ENCODE measurements at regions not wholly inside any gene's neighbourhood (a gene's known extent, or its start where the extent isn't known, plus 50 kb on each side); places are given as distances from the start of the nearest gene placed in this dataset.

- no peak overlapping the region for H4K91ac ChIP-seq (ENCODE audit: insufficient read length, low read depth, low read length)
- no peak overlapping the region for H2AFZ ChIP-seq (ENCODE audit: low read length)
- Mint-ChIP-seq H3K9me3 (no peaks in the 10 kb centered on the region), H3K27ac (no peak overlapping the region), H3K4me1 (no peaks in the 10 kb centered on the region), H3K27me3 (ENCODE audit: low read depth) (no peaks in the 10 kb centered on the region), H3K4me3 (no peak overlapping the region), H3K36me3 (ENCODE audit: insufficient read depth in 1 of 3, low read depth in 3 of 3) (no peaks in the 10 kb centered on the region)
- H3K79me2 ChIP-seq (ENCODE audit: insufficient read depth, low read length), result no peaks in the 10 kb centered on the region
- no peak overlapping the region for H2BK20ac ChIP-seq (ENCODE audit: low read depth, low read length, poor library complexity, severe bottlenecking)
- H3K23ac ChIP-seq (ENCODE audit: insufficient read length, low read depth, low read length), result no peak overlapping the region
- H2AK5ac ChIP-seq (ENCODE audit: insufficient read length, low read length), result no peak overlapping the region
- no peaks in the 10 kb centered on the region for H4K20me1 ChIP-seq (ENCODE audit: control insufficient read depth, insufficient read depth, insufficient read length)
- no peak overlapping the region for H4K8ac ChIP-seq (replicated peaks; ENCODE audit: insufficient read length, low read depth, low read length)
- no peak overlapping the region for H3K4me2 ChIP-seq (ENCODE audit: insufficient read depth, insufficient read length, low read length)
- no peak overlapping the region for H3K4ac ChIP-seq (ENCODE audit: low read depth, low read length)
- no peak overlapping the region for H3K56ac ChIP-seq (ENCODE audit: insufficient read length, low read depth, low read length)
- no peak overlapping the region for H2BK120ac ChIP-seq (ENCODE audit: low read depth, low read length, poor library complexity, severe bottlenecking)
- no peak overlapping the region for H3K27ac ChIP-seq (ENCODE audit: insufficient read length, low read depth, low read length)
- no peaks in the 10 kb centered on the region for H3K27me3 ChIP-seq (ENCODE audit: insufficient read depth, low read length)
- no peak overlapping the region for H4K5ac ChIP-seq (ENCODE audit: insufficient read length, low read depth, low read length)
- no peak overlapping the region for H3K9ac ChIP-seq (ENCODE audit: extremely low read depth, insufficient read length, low read length)
- H2BK12ac ChIP-seq (ENCODE audit: insufficient read length, low read depth, low read length), result no peak overlapping the region
- H3T11ph ChIP-seq (ENCODE audit: low read length), result no peak overlapping the region
- no CpG with 5 or more reads among the region's 2 CpGs for WGBS (ENCODE audit: extremely low coverage, insufficient read length, low lambda C conversion rate)
- no peak overlapping the region for H3K18ac ChIP-seq (ENCODE audit: insufficient read length, low read depth, low read length)
- no peak overlapping the region for H2BK15ac ChIP-seq (ENCODE audit: low read depth, low read length)
- TF ChIP-seq CTCF (conservative IDR thresholded peaks at IDR 0.05), result no peak
- H3K23me2 ChIP-seq (ENCODE audit: insufficient read length, low read depth, low read length, poor library complexity, severe bottlenecking), result no peaks in the 10 kb centered on the region
- no peak for DNase-seq
- no peak overlapping the region for H2BK5ac ChIP-seq (ENCODE audit: insufficient read length, low read length)
- H3K14ac ChIP-seq (ENCODE audit: insufficient read depth, low read length), result no peak overlapping the region
- H3K79me1 ChIP-seq (ENCODE audit: insufficient read depth, low read depth, low read length, poor library complexity, severe bottlenecking), result no peaks in the 10 kb centered on the region
- no peaks in the 10 kb centered on the region for H3K4me1 ChIP-seq (ENCODE audit: insufficient read depth, low read length)
- no peaks in the 10 kb centered on the region for H3K9me3 ChIP-seq (ENCODE audit: control insufficient read depth, low read depth, low read length)
Measured at GRCh38 chr6:91462241-91462640, 875.4 kb upstream of the MAP3K7 start.

Data from H9 (cell line).